ENCODE measurements at regions not wholly inside any gene's neighbourhood (a gene's known extent, or its start where the extent isn't known, plus 50 kb on each side); places are given as distances from the start of the nearest gene placed in this dataset.

GRCh38 chr1:222370081-222370912, 177.6 kb downstream of the HHIPL2 start:
- no peak for TF ChIP-seq POLR2A (IDR thresholded peaks at IDR 0.05; ENCODE audit: low read length)
- no peak for DNase-seq

- TF ChIP-seq POLR2A (IDR thresholded peaks at IDR 0.05; ENCODE audit: low read length): no peak
- no peak for TF ChIP-seq GATA1 (IDR thresholded peaks at IDR 0.05; ENCODE audit: low read depth, low read length)
- DNase-seq: no peak
Measured at GRCh38 chr1:222369148-222369547, 178.8 kb downstream of the HHIPL2 start.

GRCh38 chr1:222358100-222358499, 189.8 kb downstream of the HHIPL2 start:
- DNase-seq: no peak
- no peak for TF ChIP-seq GATA1 (IDR thresholded peaks at IDR 0.05; ENCODE audit: low read depth, low read length)
- TF ChIP-seq POLR2A (IDR thresholded peaks at IDR 0.05; ENCODE audit: low read length): no peak

GRCh38 chr1:222357252-222357651, 190.7 kb downstream of the HHIPL2 start:
- TF ChIP-seq GATA1 (IDR thresholded peaks at IDR 0.05; ENCODE audit: low read depth, low read length): no peak
- no peak for DNase-seq

GRCh38 chr1:222347627-222348026, 200.3 kb downstream of the HHIPL2 start:
- TF ChIP-seq POLR2A (IDR thresholded peaks at IDR 0.05; ENCODE audit: low read length) (no peak), GATA1 (IDR thresholded peaks at IDR 0.05; ENCODE audit: low read depth, low read length) (no peak)
- DNase-seq: no peak

GRCh38 chr1:222346955-222347354, 200.9 kb downstream of the HHIPL2 start:
- DNase-seq: no peak
- TF ChIP-seq GATA1 (IDR thresholded peaks at IDR 0.05; ENCODE audit: low read depth, low read length) (no peak), POLR2A (IDR thresholded peaks at IDR 0.05; ENCODE audit: low read length) (no peak)

GRCh38 chr1:222339376-222339947, 208.4 kb downstream of the HHIPL2 start:
- TF ChIP-seq POLR2A (IDR thresholded peaks at IDR 0.05; ENCODE audit: low read length): no peak
- no peak for TF ChIP-seq GATA1 (IDR thresholded peaks at IDR 0.05; ENCODE audit: low read depth, low read length)
- DNase-seq: no peak

GRCh38 chr1:222335586-222335985, 212.3 kb downstream of the HHIPL2 start:
- no peak for TF ChIP-seq POLR2A (IDR thresholded peaks at IDR 0.05; ENCODE audit: low read length)
- TF ChIP-seq GATA1 (IDR thresholded peaks at IDR 0.05; ENCODE audit: low read depth, low read length): no peak
- no peak for DNase-seq

GRCh38 chr1:222334026-222334680, 213.8 kb downstream of the HHIPL2 start:
- DNase-seq: no peak
- no peak for TF ChIP-seq POLR2A (IDR thresholded peaks at IDR 0.05; ENCODE audit: low read length)
- no peak for TF ChIP-seq GATA1 (IDR thresholded peaks at IDR 0.05; ENCODE audit: low read depth, low read length)

GRCh38 chr1:222331765-222332164, 216.1 kb downstream of the HHIPL2 start:
- DNase-seq: no peak
- no peak for TF ChIP-seq GATA1 (IDR thresholded peaks at IDR 0.05; ENCODE audit: low read depth, low read length)
- no peak for TF ChIP-seq POLR2A (IDR thresholded peaks at IDR 0.05; ENCODE audit: low read length)

- no peak for DNase-seq
- TF ChIP-seq POLR2A (IDR thresholded peaks at IDR 0.05; ENCODE audit: low read length) (no peak), GATA1 (IDR thresholded peaks at IDR 0.05; ENCODE audit: low read depth, low read length) (no peak)
Measured at GRCh38 chr1:222331340-222331739, 216.6 kb downstream of the HHIPL2 start.

GRCh38 chr1:222329493-222330045, 218.3 kb downstream of the HHIPL2 start:
- no peak for DNase-seq
- no peak for TF ChIP-seq POLR2A (IDR thresholded peaks at IDR 0.05; ENCODE audit: low read length)
- no peak for TF ChIP-seq GATA1 (IDR thresholded peaks at IDR 0.05; ENCODE audit: low read depth, low read length)

GRCh38 chr1:222326710-222327036, 221.2 kb downstream of the HHIPL2 start:
- TF ChIP-seq POLR2A (IDR thresholded peaks at IDR 0.05; ENCODE audit: low read length) (no peak), GATA1 (IDR thresholded peaks at IDR 0.05; ENCODE audit: low read depth, low read length) (no peak)
- DNase-seq: no peak

GRCh38 chr1:222326006-222326709, 221.7 kb downstream of the HHIPL2 start:
- no peak for TF ChIP-seq GATA1 (IDR thresholded peaks at IDR 0.05; ENCODE audit: low read depth, low read length)
- no peak for TF ChIP-seq POLR2A (IDR thresholded peaks at IDR 0.05; ENCODE audit: low read length)
- no peak for DNase-seq
